ENCODE measurements at regions not wholly inside any gene's neighbourhood (a gene's known extent, or its start where the extent isn't known, plus 50 kb on each side); places are given as distances from the start of the nearest gene placed in this dataset.

DNA sequence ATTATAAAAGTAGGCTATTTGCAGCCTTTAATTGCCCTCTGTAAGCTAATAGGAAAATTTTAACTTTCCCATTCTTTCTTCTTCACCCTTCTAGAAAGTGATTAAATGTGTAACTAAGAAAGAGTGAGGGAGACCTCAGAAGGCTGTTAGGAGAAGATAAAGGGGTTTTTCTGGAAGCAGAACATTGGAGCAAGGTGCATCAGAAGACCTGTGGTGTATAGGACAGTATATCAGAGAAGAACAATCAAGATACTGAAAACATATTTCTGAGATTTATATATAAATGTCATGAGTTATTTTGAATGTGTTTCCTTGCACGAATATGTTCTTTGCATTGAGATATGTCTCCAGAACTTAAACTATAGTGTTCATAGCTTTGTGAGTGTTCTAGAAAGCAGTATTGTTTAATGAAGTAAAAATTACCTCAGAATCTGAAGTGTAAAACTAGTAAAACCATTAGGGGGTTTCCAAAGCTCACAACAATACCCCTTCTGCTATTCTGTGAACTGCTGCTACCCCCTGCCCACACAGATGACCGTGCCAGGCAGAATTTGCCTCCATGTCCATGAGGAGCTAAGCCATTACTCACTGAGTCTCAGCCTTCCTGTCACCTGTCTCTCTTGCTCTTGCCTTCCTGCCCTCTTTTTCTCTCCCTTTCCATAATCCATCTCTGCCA, 537.9 kb downstream of the EPHA4 start:
- Mint-ChIP-seq H3K4me3 (no peak overlapping the region), H3K9me3 (no peaks in the 10 kb centered on the region), H3K4me1 (no peaks in the 10 kb centered on the region), H3K36me3 (ENCODE audit: low read depth) (no peaks in the 10 kb centered on the region), H3K27ac (ENCODE audit: unreplicated experiment) (no peak overlapping the region), H3K27me3 (ENCODE audit: low read depth) (no peaks in the 10 kb centered on the region)
- DNase-seq (ENCODE audit: low read depth, low spot score), result no peak
- no peak for TF ChIP-seq CTCF (conservative IDR thresholded peaks at IDR 0.05)

DNA sequence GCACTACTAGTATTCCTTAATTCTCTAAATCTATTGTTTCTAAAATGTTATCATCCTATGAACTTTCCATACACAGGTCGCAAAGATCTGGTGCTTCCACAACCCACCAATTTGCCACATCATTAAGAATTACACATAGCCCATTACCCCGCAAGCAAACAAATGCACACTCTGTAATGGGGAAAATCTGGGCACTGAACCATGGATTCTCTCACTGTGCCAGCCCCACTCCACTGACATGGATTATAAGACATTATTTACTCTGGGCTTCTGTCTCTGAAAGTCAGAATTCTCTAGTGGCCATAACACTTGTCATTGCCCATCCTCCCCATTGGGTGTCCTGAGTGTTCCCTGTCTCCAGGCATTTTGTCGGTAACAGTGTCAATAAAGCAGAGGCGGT, 537.1 kb downstream of the EPHA4 start:
- Mint-ChIP-seq H3K27me3 (ENCODE audit: low read depth) (no peaks in the 10 kb centered on the region), H3K4me1 (no peaks in the 10 kb centered on the region), H3K27ac (ENCODE audit: unreplicated experiment) (no peak overlapping the region), H3K36me3 (ENCODE audit: low read depth) (no peaks in the 10 kb centered on the region), H3K4me3 (no peak overlapping the region), H3K9me3 (no peaks in the 10 kb centered on the region)
- no peak for DNase-seq (ENCODE audit: low read depth, low spot score)
- no peak for TF ChIP-seq CTCF (conservative IDR thresholded peaks at IDR 0.05)

DNA sequence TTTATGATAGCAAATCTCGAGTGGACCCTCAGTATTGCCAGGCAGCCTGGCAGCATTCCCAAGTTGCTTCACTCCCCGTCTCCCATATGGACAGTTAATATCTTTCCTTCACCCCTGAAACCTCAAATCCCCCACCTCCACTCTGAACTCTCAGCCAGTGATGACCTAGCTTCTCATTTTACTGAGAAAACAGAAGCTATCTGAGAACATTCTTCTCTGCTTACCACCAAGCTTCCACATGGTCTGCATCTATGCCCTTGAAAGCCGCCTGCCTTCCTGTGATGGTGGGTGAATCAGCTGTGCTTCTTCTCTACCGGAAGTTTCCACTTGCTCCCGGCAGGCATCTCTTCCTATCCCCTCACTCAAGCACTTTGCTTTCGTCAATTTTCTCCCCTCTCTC, 529.2 kb downstream of the EPHA4 start:
- Mint-ChIP-seq H3K36me3 (ENCODE audit: low read depth) (no peaks in the 10 kb centered on the region), H3K27me3 (ENCODE audit: low read depth) (no peaks in the 10 kb centered on the region), H3K4me1 (no peaks in the 10 kb centered on the region), H3K4me3 (no peak overlapping the region), H3K9me3 (no peaks in the 10 kb centered on the region), H3K27ac (ENCODE audit: unreplicated experiment) (no peak overlapping the region)
- TF ChIP-seq CTCF (conservative IDR thresholded peaks at IDR 0.05), result no peak
- no peak for DNase-seq (ENCODE audit: low read depth, low spot score)

DNA sequence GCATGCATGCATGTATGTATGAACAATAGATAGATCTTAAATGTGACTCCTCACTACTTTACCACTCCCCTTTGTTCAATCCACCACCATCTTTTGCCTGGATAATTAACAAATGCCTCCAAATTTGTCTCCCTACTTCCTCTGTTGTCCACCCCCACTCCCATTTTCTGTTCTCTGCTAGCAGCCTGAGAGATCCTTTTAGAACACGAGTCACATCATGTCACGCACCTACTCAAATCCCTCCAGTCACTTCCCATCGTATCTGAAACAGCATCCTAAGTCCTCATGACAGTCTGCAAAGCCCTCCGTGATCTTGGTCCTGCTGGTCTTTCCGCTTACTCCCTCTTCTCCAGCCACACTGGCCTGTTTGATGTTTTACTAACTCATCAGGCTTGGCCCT, 527.3 kb downstream of the EPHA4 start:
- Mint-ChIP-seq H3K9me3 (no peaks in the 10 kb centered on the region), H3K4me3 (no peak overlapping the region), H3K4me1 (no peaks in the 10 kb centered on the region), H3K36me3 (ENCODE audit: low read depth) (no peaks in the 10 kb centered on the region), H3K27me3 (ENCODE audit: low read depth) (no peaks in the 10 kb centered on the region), H3K27ac (ENCODE audit: unreplicated experiment) (no peak overlapping the region)
- no peak for TF ChIP-seq CTCF (conservative IDR thresholded peaks at IDR 0.05)
- DNase-seq (ENCODE audit: low read depth, low spot score), result no peak

DNA sequence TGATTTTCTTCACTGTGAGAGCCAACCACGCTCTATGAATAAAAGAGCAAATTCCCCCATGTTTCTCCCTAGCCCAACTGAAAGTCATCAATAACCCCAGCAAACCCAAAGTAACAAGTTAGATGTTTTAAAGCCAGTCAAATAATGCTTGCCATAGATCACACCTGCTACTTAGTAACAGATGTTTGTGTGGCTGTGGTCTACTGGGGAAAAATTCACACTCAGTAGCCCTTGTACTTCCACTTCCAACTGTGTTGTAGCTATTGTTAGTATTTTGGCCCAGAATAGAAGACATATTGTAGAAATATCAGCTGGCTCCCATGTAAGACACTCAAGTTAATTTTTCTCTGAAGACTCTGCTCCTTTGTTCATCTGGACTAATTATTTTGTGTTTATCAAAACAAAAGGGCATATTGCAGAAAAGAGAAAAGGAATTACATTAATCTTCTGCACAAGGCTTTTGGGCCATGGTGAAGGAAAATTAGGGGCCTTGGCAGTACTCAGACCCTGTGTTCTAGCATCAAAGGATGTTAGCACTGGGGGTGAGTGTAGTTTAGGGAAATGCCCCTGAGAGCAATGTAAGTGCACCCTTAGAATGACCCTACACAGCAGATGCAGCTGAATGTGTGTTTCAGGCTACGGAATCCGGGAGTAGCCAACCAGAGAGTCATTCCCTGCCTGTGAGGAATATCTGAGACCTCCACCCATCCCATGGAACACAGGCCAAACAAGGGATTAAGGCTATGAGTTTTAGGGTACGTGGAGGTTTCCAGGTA, 521.9 kb downstream of the EPHA4 start:
- H3K4me1 Mint-ChIP-seq, result no peaks in the 10 kb centered on the region
- no peak for TF ChIP-seq CTCF (conservative IDR thresholded peaks at IDR 0.05)
- no peaks in the 10 kb centered on the region for H3K9me3 Mint-ChIP-seq
- H3K36me3 Mint-ChIP-seq (ENCODE audit: low read depth), result no peaks in the 10 kb centered on the region
- H3K4me3 Mint-ChIP-seq, result no peak overlapping the region
- DNase-seq (ENCODE audit: low read depth, low spot score), result no peak
- H3K27ac Mint-ChIP-seq (ENCODE audit: unreplicated experiment), result no peak overlapping the region
- H3K27me3 Mint-ChIP-seq (ENCODE audit: low read depth), result no peaks in the 10 kb centered on the region
